GM19452 (cell line): ENCODE measurements at regions not wholly inside any gene's neighbourhood (a gene's known extent, or its start where the extent isn't known, plus 50 kb on each side); places are given as distances from the start of the nearest gene placed in this dataset.
"Not testable (repeated sequence)": the region's sequence is repeated elsewhere in the genome, so short reads cannot be mapped to it uniquely, and the experiment has no call there.

Experiments used
- ATAC-seq: cut with Tn5 transposase; IDR thresholded peaks from one replicate; pipeline ENCODE4 v1.9.1; 2021; ENCODE audit not compliant: unreplicated experiment

DNA sequence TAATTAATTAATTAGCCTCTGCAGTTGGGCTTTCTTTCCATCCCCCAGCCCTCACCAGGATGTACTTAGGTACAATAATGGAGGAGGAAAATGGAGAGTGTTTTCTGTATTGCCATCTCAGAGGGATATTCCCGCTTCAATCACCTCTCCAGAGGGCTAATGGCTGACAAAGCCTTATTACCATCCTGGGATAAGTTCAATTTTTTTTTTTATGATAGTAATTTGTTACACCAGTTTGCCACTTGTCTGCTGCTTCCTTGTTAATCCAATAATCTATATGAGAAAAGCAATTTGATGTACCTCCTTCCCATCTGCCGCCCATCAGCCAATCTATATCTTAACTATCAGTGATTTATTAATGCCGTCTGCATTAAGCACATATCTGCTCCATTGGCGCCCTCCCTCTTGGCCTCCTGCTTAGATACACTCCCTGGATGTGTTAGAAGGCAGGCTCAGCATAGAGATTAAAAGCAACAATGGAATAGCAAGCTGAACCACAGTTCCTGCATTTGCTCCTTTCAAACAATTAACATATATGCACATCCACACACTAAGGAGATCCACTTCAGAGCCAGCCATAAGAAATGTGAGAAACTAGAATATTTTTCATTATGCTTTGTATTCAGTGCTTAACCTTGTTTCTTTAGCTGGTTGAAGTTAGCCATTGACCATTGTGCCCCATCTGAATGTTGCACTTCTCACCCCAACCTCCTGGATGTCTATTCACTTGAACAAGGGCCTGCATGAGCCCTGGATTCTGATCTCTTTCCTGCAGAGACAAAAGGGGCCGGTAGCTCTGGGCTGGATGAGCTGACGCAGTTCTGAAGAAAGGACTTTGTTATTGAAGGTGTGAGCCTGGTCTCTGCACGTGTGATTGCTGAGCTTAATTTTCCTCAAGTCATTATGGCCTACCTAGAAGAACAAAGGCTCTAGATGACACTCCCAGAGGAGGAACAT lies 237.3 kb upstream of the GAP43 start:
- no peak for ATAC-seq

DNA sequence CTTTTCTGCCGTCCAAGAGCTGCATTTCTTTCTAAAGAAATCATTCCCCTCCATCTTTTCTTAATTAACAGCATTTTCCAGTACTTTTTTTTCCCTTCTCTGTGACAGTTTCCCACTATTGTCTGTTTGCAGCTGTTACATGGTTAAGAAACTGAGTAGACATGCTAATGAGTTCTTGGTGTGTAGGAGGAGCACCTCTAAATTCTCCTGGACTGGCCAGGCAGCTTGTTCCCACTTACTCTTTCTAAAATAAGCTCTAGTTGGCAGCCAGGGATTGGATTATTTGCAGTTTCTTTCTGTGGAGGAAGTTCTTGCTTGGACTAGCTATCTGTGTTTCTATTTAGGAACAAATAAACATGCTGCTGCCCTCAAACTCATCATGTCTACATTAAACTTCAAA lies 235.1 kb upstream of the GAP43 start:
- no peak for ATAC-seq

- ATAC-seq: no peak
These were observed 234.5 kb upstream of the GAP43 start for GRCh38 chr3:115388811-115389210.

- ATAC-seq: no peak
These were observed 226.5 kb upstream of the GAP43 start for GRCh38 chr3:115396801-115397200.

GRCh38 chr3:115397433-115397832 lies 225.9 kb upstream of the GAP43 start:
- no peak for ATAC-seq

DNA sequence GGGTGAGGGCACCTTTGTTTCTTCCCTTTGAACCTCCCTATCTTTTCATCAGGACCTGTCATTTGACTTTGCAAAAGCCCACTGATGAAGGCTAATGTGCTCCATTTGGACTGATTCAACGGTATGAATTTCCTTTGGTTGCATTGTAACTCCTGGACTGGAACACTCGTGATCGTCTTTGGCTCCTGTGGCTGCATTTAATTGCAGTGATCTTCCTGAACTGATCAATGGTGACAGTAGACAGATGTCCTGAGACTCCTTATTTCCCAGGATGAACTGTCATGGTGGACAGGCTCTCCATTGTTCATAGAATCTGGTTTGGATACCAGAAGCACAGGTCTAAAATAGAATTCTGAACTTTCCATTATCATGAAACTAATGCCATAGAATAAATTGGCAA lies 224.8 kb upstream of the GAP43 start:
- ATAC-seq: no peak

DNA sequence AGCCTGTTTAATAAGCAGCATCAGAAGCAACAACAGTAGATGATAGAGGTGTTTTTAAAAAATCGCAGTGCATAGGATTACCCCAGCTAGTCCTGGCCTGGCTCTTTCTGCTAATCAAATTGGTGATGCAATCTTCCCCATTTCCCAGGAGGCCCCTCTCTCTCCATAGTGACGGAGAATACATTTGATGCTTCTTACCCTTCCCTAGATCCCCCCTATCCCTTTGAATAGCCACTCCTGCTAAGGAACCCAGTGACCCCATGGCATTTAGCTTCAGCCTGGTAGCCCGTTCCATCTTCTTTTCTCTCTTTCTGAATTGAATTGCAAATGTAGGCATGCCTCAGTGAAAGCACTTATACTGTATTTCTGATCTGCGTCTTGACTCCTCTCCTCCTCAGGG lies 223.6 kb upstream of the GAP43 start:
- no peak for ATAC-seq

DNA sequence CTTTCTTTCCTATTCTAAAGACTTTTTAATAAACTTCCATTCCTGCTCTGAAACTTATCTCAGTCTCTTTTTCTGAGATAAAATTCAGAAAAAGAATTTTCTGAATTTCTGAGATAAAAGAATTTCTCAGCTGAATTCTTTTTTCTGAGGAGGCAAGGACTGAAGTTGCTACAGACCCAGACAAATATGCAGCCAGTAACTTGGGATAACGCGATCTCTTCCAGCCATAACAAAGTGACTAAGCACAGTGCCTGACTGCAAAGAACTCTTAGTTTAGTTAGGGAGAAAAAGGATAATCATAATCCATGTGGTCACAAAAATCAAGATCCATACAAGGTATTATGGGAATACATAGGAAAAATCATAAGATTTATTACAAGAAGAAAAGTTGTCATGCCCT lies 222.0 kb upstream of the GAP43 start:
- ATAC-seq: no peak

GRCh38 chr3:115401851-115402501 lies 221.3 kb upstream of the GAP43 start:
- ATAC-seq: no peak

DNA sequence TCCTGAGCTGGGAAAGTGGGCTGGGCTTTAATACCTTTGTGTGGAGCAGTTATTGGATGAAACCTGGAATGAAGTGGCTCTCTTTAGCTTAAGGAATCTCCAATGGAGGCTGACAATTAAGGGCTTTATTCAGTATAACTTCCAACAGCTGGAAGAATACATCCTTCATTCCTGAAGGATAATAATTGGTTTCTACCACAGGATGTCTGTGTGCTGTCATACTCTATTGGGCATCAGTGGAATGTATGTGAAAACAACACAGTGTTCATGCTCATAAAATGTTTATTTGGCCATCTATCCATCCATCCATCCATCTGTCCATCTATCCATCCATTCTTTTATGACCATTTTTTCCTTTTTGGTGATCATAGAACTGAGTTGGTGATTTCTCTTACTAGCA lies 220.7 kb upstream of the GAP43 start:
- ATAC-seq: no peak

DNA sequence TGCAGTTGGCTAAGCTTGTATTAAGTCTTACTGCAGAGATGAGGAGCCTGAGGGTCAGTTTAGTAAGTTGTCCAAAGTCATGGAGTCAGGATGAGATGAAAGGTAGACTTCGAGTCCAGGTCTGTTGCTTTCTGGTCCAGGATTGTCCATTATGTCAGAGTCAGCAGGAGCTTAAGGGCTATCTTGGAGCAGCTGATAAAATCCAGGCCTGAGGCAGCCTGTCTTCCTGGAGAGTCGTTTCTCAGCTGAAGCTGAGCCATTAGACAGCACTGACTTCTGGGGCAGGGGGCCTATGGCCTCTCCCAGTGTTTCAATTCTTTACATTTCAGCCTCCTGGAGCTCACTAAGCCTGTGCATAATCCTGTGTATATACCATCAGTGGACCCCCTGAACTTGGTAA lies 219.5 kb upstream of the GAP43 start:
- ATAC-seq: no peak

DNA sequence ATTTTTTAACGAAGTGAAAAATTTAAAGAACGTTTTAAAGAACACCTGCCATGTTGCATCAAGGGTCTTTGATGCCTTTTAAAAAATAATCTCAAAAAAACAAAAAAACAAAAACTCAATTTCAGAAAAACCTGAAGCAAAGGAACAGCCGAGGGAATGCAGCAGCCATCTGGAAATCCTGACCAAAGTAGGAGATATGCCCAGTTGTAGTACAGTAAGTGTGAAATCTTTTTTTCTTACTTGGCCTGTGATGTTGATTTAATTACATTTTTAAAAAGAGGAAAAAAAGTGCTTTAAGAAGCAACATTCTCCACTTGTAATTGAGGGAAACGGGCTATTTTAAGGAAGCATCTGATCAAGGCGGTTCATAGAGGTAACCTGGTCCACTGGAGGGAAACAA lies 213.7 kb upstream of the GAP43 start:
- no peak for ATAC-seq

DNA sequence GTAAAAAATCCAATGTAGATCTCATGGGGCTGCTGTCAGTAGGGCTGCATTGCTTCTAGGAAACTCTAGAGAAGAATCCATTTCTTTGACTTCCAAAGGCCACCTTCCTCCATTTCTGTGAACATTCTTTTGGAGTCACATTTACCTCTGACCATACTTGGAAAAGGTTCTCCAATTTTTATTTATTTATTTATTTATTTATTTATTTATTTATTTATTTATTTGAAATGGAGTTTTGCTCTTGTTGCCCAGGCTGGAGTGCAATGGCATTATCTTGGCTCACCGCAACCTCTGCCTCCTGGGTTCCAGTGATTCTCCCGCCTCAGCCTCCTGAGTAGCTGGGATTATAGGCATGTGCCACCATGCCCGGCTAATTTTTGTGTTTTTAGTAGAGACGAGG lies 208.7 kb upstream of the GAP43 start:
- not testable (repeated sequence) for ATAC-seq

DNA sequence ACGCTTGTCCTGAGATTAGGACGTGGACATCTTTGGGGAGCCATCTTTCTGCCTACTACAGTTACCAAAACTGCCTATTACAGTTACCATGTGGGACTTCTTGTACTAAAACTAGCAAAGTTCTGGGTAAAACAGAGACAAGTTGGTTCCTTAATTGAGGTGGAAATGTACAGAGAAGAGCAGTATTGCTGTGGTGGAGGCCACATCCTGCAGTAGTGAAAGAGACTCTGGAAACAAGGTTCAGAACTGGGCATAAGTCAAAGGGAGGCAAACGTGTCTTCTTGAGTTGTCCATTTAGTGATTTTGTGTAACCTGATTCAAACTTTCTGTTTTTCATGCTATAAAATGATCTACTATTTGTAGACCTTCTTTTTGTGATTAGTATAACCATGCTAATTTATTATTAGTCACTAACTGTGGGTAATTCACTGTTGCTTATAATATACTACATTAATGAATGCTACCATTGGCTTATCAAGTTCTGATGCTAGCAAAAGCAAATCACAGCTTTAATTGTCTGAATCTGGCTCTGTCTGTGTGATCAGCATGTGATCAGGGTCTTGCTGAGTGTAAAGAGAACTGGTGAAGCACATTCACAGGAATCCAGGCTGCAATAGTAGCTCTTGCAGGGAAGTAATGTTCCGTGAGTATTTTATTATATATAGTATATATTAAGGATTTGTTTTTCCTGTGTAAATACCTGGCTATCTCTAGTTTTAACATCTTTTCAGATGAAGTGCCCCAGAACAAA lies 207.9 kb upstream of the GAP43 start:
- ATAC-seq: no peak

DNA sequence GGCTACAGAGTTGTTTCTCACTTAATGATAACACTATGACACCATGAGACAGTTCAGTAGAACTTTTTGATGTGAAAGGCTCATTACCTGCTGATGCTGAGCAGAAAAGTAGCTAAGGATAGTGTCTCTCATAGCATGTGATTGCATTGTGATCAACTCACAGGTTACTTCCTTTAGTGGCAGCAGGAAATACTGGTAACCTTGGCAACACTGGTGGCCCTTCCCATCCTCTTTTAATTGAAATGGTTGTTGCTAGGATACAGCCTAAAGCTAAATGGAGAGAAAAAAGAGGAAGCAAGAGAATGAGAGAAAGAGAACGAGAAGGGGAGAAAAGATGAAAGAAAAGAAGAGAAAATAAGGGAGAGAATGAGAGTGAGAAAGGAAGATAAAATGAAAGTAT lies 204.7 kb upstream of the GAP43 start:
- no peak for ATAC-seq

- ATAC-seq: no peak
These were observed 203.2 kb upstream of the GAP43 start for GRCh38 chr3:115420086-115420485.

DNA sequence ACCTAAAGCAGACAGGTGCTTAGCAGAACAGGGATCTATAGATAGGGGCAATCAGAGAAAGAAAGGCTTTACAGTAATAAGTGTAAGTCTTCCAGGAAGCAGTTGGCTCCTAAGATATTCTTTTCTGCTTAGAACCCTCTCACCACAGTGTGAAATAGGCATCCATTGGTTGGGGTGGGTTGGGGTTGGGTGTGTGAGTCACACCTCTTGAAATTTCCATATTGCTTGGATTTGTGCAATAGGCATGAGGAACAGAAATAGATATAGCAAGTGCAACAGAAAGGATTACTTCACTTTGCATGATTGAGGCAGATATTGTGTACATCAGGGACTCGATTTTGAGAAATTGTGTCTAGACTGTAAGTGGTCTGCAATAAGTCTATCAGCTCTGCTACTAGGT lies 200.1 kb upstream of the GAP43 start:
- ATAC-seq: no peak

DNA sequence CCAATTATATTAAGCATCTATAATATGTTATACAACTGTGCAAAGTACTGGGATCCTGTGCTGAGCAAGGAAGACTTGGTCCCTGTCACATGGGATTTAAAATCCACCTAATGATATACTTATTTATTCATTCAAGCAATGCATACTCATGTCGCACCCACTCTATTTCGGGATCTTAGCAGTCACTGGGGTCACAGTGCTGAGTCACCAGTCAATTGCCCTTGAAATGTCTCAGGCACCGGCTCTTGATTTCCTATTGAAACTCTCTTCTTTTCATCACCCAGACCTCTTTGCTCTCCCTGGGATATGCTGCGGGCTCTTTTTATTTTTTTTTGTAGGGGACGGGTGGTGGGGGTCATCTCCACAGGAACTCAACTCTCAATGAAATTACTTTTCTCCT lies 194.5 kb upstream of the GAP43 start:
- ATAC-seq: no peak

DNA sequence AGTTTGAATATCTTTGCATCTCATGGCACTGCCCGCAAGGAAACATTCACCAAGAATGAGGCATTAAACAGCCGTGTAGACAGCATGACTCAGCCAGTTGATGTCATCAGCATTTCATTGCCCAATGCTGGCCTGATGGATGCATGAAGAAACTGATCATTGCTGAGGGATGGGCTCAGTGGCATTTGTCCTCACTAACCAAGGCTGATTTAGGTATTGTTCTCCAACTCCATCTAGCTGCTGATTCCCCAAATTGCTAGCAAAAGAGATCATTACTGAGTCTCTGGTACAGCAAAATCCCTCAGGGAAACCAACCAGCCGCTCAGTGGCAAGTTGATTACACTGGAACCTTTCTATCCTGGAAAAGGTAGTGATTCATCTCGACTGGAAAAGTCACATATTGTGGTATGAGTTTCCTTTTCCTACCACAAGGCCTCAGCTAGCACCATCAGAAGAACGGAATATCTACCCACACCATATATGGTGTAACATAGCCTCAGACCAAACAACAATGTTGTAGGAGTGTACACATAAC lies 186.5 kb upstream of the GAP43 start:
- ATAC-seq: no peak

DNA sequence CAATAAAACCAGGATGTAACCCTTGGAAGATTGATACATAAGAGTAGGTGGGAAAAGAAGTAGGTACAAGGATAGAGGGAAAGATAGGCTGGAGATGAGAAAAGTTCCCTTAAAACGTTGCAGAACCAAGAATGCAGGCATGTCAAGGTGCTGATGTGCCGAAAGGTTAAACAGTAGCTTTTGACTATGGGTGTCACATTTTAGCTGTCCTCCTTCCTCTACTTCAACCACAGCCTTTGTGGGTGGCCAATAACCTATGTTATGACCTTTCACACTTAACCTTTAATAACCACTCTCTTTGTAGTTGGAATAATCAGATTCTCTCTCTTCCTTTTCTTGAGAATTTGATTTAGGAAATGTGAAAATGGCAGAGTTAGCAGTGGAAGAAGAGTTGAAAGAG lies 184.5 kb upstream of the GAP43 start:
- no peak for ATAC-seq

- ATAC-seq: no peak
These were observed 177.8 kb upstream of the GAP43 start for GRCh38 chr3:115445559-115445958.

DNA sequence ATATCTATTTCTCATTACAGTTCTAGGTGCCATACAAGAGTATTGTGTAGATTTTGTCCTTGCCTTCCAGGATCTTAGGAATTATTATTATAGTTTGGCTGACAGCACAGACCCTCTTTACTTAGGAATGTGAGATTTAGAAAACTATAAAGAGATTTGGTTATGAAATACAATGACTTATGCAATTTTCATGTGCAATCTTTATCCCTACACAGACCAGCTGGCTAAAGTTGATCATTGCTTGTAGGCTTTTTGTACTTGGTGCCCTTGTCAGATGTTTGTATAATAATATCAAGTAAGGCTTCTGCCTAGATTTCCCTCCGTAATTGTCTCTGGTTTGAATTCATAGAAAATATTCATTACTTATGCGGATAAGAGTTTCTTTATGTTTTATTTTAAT lies 174.5 kb upstream of the GAP43 start:
- no peak for ATAC-seq
